ENCODE measurements at regions not wholly inside any gene's neighbourhood (a gene's known extent, or its start where the extent isn't known, plus 50 kb on each side); places are given as distances from the start of the nearest gene placed in this dataset.
A peak's percentile ranks its signal among the peaks of the same experiment; 100 is the strongest.

DNA sequence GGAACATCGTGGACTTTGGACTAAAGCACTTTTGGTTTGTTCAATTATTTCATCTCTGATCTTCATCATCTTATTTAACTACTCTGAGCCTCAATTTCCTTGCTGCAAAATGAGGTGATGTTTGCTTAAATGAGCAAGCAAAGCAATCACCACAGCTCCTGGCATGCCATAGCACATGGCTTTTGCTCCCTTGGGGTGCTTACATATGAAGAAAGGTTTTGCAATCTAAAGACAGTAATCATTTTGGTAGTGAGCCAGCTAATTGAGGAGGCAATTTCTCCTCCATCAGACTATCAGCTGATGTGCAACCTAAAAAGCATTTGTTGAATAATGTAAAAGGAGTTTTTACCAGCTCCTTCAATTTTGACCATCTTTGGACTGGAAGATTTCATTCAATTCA, 68.8 kb upstream of the KCNJ15 start:
- DNase-seq (no peak), ATAC-seq (ENCODE audit: insufficient read depth, low FRiP score) (no peak)
- Histone ChIP-seq H3K4me1 (ENCODE audit: control insufficient read depth in 5 of 5, insufficient read depth in 5 of 5, low read length in 5 of 5) (no peaks in the 10 kb centered on the region), H3K4me3 (no peak overlapping the region), H3K9ac (ENCODE audit: insufficient read depth in 1 of 2, low read length in 2 of 2) (no peak overlapping the region), H3K27ac (ENCODE audit: low read depth in 1 of 2, low read length in 1 of 2) (no peak overlapping the region), H3K9me3 (ENCODE audit: control insufficient read depth in 4 of 4, insufficient read depth in 3 of 4, low read length in 3 of 4) (peaks cover 0 to 2% (median 0%) of the 10 kb centered on the region in 4 donors), H3K36me3 (ENCODE audit: control insufficient read depth in 4 of 4, insufficient read depth in 4 of 4, low read length in 4 of 4) (no peaks in the 10 kb centered on the region), H3K27me3 (ENCODE audit: control insufficient read depth in 3 of 3, insufficient read depth in 3 of 3, low read length in 2 of 3) (no peaks in the 10 kb centered on the region)
- WGBS, 2 donors = 99 to 100% methylated on average over 1 of the region's 1 CpG
- TF ChIP-seq CTCF (IDR thresholded peaks at IDR 0.05; ENCODE audit: control extremely low read depth, extremely low read depth) = no peak

GRCh38 chr21:38196036-38196435, 60.8 kb upstream of the KCNJ15 start:
- Histone ChIP-seq H3K9me3 (ENCODE audit: control insufficient read depth in 4 of 4, insufficient read depth in 3 of 4, low read length in 3 of 4) (peaks cover 0 to 3% (median 0%) of the 10 kb centered on the region in 4 donors), H3K4me1 (ENCODE audit: control insufficient read depth in 5 of 5, insufficient read depth in 5 of 5, low read length in 5 of 5) (peaks cover 0 to 4% (median 0%) of the 10 kb centered on the region in 5 donors), H3K27me3 (ENCODE audit: control insufficient read depth in 3 of 3, insufficient read depth in 3 of 3, low read length in 2 of 3) (no peaks in the 10 kb centered on the region), H3K9ac (ENCODE audit: insufficient read depth in 1 of 2, low read length in 2 of 2) (no peak overlapping the region), H3K36me3 (ENCODE audit: control insufficient read depth in 4 of 4, insufficient read depth in 4 of 4, low read length in 4 of 4) (no peaks in the 10 kb centered on the region), H3K4me3 (no peak overlapping the region), H3K27ac (ENCODE audit: low read depth in 1 of 2, low read length in 1 of 2) (no peak overlapping the region)
- WGBS, 2 donors = 35 to 42% methylated on average over 2 of the region's 2 CpGs
- TF ChIP-seq CTCF (IDR thresholded peaks at IDR 0.05; ENCODE audit: control extremely low read depth, extremely low read depth) = no peak
- DNase-seq (peak in 1 of 3 donors; percentile 33), ATAC-seq (ENCODE audit: insufficient read depth, low FRiP score) (no peak)

DNA sequence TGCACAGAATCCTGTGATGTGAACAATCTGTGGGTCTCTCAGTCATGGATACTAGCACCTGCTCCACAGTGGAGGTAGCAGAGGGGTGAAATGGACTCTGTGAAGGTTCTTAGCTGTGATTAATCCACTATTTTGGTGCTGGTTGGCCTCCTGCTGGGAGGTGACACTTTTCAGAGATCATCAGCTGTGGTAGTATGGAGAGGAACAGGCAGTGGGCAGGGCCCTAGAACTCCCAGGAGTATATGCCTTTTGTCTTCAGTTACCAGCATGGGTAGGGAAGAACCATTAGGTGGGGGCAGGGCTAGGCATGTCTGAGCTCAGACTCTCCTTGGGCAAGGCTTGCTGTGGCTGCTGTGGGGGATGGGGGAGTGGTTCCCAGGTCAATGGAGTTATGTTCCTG, 54.0 kb upstream of the KCNJ15 start:
- H3K27ac ChIP-seq (ENCODE audit: low read depth in 1 of 2, low read length in 1 of 2) = no peak overlapping the region
- H3K9me3 ChIP-seq (ENCODE audit: control insufficient read depth in 4 of 4, insufficient read depth in 3 of 4, low read length in 3 of 4) = no peaks in the 10 kb centered on the region
- H3K4me3 ChIP-seq = no peak overlapping the region
- no peaks in the 10 kb centered on the region for H3K4me1 ChIP-seq (ENCODE audit: control insufficient read depth in 5 of 5, insufficient read depth in 5 of 5, low read length in 5 of 5)
- H3K36me3 ChIP-seq (ENCODE audit: control insufficient read depth in 4 of 4, insufficient read depth in 4 of 4, low read length in 4 of 4) = no peaks in the 10 kb centered on the region
- H3K27me3 ChIP-seq (ENCODE audit: control insufficient read depth in 3 of 3, insufficient read depth in 3 of 3, low read length in 2 of 3) = no peaks in the 10 kb centered on the region
- DNase-seq (no peak), ATAC-seq (ENCODE audit: insufficient read depth, low FRiP score) (no peak)
- TF ChIP-seq CTCF (IDR thresholded peaks at IDR 0.05; ENCODE audit: control extremely low read depth, extremely low read depth) = no peak
- H3K9ac ChIP-seq (ENCODE audit: insufficient read depth in 1 of 2, low read length in 2 of 2) = no peak overlapping the region

- no peak for DNase-seq
- H3K27me3 ChIP-seq (ENCODE audit: control insufficient read depth in 3 of 3, insufficient read depth in 3 of 3, low read length in 2 of 3) = no peaks in the 10 kb centered on the region
- 95 to 96% methylated on average over 7 of the region's 7 CpGs for WGBS, 2 donors
- no peaks in the 10 kb centered on the region for H3K36me3 ChIP-seq (ENCODE audit: control insufficient read depth in 4 of 4, insufficient read depth in 4 of 4, low read length in 4 of 4)
- H3K4me3 ChIP-seq = no peak overlapping the region
- TF ChIP-seq CTCF (IDR thresholded peaks at IDR 0.05; ENCODE audit: control extremely low read depth, extremely low read depth) = no peak
- H3K4me1 ChIP-seq (ENCODE audit: control insufficient read depth in 5 of 5, insufficient read depth in 5 of 5, low read length in 5 of 5) = no peaks in the 10 kb centered on the region
- H3K9ac ChIP-seq (ENCODE audit: insufficient read depth in 1 of 2, low read length in 2 of 2) = no peak overlapping the region
- H3K27ac ChIP-seq (ENCODE audit: low read depth in 1 of 2, low read length in 1 of 2) = no peak overlapping the region
- no peaks in the 10 kb centered on the region for H3K9me3 ChIP-seq (ENCODE audit: control insufficient read depth in 4 of 4, insufficient read depth in 3 of 4, low read length in 3 of 4)
- no peak for ATAC-seq (ENCODE audit: insufficient read depth, low FRiP score)
Measured at GRCh38 chr21:38203229-38203628, 53.6 kb upstream of the KCNJ15 start.

Data from lung (tissue), 11 donors.